ENCODE measurements at regions not wholly inside any gene's neighbourhood (a gene's known extent, or its start where the extent isn't known, plus 50 kb on each side); places are given as distances from the start of the nearest gene placed in this dataset.
"Not testable (repeated sequence)": the region's sequence is repeated elsewhere in the genome, so short reads cannot be mapped to it uniquely, and the experiment has no call there.

GRCh38 chr4:188438391-188438824 is 299.2 kb downstream of the TRIML1 start:
- DNase-seq: peak; percentile 71

DNA sequence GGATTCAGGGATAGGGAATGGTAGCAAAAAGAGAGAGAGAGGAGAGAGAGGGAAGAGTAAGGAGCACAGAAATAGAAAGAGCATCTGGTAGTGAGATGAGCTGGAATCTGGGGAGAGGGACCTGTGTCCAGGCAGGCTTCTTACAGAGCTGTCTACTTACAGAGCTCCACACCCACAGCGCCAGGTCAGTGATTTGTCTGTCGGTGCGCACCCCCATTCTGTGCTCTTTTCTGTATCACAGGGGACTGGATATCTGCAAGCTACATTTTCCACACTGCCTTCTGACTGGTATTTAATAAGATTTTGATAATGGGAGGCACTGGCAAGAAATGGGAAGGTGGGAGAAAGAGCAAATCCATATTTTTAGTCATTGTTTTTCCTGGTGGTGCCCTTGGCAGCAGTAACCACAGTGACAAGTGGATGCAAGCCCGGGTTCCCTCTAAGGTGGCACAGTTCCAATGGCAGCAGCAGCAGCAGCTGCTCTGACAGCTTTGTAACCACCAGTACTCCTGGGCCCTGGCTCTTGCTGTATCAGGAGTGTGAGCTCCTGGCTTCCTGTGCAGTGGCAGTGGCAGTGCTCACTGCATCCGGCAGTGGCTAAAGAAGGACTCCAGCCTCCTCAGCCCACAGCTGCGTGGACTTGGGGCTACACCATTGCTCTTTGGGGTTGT is 300.5 kb downstream of the TRIML1 start:
- DNase-seq: peak; percentile 88

DNA sequence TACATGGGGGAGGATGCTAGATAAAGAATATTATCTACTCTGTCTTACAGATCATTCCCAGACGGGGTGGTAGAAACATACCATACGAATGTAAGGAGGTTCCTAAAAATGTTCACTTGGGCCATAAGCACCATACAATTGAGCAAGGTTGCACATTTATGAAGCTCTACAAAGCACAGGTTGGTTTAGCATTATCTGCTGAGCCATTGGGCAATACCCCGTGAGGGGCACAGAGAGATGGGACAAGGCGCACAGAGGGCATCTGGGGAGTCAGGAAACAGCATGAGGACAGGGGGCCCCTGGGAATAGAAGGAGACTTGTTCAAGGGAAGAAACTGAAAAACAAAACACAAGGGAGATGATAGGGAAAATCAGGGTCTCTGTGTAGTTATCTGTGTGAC is 305.3 kb downstream of the TRIML1 start:
- no peak for DNase-seq

DNA sequence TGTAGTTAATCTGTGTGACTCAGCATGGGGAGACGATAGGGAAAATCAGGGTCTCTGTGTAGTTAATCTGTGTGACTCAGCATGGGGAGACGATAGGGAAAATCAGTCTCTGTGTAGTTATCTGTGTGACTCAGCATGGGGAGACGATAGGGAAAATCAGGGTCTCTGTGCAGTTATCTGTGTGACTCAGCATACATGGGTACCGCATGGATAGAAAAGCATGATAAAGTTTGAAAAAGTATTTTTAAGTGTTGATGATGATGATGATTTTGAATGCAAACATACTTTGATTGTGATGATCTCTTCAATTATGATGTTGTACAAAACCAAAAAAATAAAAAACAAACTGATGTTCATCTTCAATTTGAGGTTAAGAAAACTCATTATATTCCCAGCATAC is 309.8 kb downstream of the TRIML1 start:
- DNase-seq: not testable (repeated sequence)

- DNase-seq: no peak
Observed at GRCh38 chr4:188450571-188450970, 311.3 kb downstream of the TRIML1 start.

- DNase-seq: no peak
Observed at GRCh38 chr4:188452097-188452496, 312.9 kb downstream of the TRIML1 start.

DNA sequence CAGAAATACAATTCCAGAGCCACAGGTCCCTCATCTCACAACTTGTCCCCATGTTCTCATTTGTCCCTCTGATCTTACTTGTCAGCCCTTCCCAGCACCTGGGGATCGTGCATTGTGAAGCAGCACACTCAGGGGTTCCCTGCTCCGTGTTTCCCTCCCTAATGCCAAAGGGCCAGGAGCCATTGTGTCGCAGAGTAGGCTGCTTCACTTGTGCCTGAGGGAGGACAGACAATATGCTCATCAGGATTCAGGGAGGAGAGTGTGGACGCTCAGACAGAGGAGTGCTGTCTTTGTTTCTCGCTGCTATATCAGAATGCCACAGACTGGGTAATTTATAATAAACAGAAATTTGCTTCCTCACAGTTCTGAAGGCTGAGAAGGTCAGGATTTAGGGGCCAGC is 315.3 kb downstream of the TRIML1 start:
- DNase-seq: no peak

GRCh38 chr4:188455062-188455752 is 316.0 kb downstream of the TRIML1 start:
- DNase-seq: no peak

DNA sequence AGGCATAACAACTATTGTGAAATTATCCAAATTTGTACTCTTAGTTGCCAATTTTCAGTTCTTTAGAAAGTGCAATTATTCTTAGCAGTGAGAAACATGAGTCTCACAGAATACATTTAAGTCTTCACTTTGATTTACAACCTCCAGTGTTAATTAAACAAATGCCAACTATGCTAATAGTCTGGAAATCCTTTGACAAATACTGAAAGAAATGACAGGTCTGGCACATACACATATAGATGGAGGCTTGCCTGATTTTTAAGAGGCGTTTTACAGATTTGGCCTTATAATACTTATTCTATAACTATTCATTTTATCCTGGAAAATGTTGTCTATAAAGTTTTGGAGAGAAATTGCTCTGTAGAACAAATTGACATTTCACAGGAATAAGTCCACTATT is 320.1 kb downstream of the TRIML1 start:
- no peak for DNase-seq

DNA sequence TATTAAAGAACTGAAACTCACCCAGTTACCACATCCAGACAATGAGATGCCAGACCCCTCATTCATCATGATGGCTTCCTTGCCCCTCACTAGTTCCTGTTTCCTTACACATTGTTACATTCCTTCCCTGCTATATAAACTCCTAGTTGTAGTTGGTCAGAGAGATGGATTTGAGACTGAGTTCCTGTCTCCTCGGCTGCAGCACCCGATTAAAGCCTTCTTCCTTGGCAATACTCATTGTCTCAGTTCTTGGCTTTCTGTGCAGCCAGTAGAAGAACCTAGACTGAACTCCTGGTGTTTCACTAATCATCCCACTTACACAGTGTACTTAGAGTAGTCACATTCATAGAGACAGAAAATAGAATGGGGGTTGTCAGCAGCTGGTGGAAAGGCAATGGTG is 324.7 kb downstream of the TRIML1 start:
- DNase-seq: no peak

- DNase-seq: peak; percentile 83
Observed at GRCh38 chr4:188466001-188466400, 326.8 kb downstream of the TRIML1 start.

DNA sequence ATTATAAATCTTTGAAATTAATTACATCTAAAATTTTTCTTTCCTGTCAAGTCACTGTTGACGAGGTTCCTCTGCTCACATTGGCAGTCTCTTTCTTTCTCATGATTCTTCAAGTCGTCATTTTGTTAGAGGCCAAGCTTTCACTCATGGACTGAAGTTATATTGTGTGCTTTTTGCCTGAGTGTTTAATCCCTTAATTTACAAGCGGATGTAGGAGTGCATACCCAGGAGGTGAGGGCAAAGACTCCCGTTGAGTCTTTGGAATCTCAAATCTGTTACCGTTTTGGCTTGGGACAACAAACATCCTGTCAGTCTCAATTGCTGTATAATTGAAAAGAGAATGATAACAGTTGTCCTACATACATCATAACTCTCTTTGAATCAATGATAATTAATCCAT is 345.0 kb downstream of the TRIML1 start:
- DNase-seq: no peak

DNA sequence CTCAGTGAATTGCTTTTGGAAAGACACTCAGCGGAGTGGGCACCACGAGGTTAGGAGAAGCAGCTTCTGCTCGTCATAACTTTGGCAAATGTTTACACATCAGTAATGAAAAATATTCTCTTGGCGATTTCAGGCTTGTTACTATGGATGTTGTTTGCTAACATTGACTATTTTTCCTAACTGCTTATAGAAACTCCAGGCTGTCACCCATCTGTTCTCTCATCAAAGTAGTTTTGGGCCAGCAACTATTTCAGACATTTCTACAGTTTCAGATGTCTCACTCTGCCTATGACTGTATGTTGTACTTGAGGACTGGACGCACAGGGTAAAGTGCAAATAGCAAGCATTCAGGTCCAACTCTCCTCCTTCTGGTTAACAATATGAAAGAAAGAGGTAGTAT is 346.7 kb downstream of the TRIML1 start:
- no peak for DNase-seq

DNA sequence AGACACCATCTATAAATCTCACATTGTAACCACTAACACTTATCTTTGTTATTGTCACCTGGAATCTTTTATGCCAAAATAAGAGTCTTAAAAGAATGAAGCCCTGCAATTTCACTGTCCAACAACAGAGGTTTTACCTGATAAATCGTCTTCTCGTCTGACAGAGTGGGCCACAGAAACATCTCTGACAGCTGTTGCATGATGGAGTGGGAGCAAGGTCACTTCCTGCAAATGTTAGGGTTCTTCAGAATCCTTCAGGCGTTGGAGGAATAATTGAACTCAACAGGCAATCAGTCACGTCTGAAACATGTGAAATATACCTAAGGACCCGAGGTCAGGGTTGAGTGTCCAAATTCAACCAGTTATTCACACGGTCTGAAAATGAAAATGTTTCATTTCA is 353.6 kb downstream of the TRIML1 start:
- DNase-seq: no peak

- no peak for DNase-seq
Observed at GRCh38 chr4:188495169-188495568, 355.9 kb downstream of the TRIML1 start.

DNA sequence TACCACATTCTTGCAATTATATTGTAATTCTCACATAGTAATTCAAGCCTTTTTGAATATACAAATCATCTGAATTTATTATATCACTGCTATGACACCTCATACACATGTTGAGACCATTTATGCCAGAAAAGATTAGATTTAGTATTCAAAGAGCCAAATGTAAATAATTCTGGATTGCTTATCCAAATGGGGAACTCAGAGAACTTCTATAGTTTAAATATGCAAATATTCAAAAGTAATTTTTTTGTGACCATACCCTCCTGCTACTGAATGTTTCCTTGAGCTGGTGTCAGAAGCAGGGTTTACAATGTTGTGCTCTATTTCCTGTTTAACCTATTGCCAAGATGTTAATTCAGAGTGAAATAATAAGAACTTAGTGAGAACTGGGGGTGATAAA is 372.2 kb downstream of the TRIML1 start:
- no peak for DNase-seq

DNA sequence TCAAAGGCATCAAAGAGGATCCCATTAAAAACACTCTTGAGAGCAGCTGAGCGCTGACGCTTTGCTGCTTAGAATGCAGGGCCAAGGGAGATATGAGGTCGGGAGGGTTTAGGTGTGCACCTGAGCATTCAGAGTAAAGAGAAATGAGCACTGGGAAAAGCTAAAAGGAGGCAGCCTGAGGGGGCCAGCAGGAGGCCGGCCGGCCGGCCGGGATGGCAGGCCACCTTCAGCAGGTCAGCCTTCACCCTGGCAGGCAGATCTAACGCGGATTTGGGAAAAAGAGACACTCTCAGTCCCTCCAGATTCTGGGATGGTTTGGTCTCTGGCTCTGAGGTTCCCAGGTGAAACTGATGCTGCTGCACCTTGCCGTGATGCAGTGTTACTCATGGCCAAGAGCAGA is 393.5 kb downstream of the TRIML1 start:
- no peak for DNase-seq

DNA sequence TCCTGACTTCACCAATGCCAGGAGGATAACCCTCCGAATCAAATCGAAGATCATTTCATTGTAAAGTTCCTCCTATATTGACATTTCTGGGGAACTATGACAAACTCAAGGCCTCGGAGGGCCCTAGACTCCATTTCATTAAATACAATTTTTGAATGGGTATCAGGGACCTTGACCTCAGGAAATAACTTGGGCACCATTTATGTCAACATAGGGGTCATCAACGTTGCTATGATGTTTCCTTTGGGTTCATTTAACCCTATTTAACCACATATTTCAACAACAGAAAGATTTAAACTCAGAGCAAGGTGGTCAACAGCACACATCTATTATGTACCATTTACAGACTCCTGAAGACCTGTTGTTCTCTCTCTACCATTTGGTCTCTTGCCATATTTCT is 395.1 kb downstream of the TRIML1 start:
- DNase-seq: no peak

DNA sequence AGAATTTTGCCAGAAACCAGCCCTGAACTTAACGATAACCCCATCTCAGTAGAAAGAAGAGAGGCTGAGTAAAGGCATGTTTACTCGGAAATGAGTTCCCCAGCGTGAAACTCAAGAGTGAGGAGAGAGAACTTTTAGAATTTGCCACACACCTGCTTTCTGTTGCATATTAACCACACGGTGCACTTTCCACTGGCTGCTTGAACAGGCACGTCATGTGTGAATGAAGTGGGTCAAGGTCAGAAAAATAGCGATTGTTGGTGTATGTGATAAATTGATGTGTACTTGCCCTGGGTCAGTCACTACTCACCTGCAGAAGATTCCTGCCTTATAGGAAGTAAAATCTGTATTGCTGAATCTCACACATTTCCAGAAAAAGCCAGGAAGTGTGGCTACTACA is 395.7 kb downstream of the TRIML1 start:
- DNase-seq: no peak

- DNase-seq: no peak
Observed at GRCh38 chr4:188536826-188537225, 397.6 kb downstream of the TRIML1 start.

DNA sequence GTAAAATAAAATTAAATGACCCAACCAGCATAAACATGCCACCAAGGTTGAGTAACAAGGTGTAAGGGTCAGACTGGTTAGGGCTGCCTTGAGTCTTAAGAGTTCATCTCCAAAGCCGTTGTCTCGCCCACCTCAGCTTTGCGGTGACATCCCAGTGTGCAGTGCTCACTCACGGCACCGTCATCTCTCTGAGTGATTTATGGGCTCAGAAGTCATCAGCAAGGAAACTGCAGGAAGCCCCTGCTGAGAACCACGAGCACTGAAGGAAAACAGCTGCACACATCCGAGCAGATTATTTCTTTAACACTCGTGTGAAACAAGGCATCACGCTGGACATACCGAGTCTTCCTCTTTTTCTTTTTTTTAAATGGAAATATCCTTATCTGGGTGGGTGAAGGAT is 411.1 kb downstream of the TRIML1 start:
- DNase-seq: no peak

DNA sequence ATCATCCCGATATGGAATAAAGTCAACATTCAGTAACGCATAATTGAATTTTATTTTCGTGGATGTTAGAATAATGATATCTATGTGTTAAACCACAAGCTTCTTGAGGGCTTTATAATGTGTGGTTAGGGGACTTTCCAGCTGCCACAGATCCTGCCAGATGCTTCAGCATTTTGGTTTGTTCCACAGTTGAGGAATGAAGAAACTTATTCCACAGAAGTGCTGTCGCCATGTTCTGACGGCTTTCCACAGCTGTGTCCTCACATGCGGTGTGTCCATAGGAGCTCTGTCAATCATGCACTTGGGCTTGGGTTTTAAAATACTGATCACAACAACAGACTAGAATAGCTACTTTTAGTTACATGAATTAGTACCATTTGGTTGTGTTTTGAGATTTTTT is 411.9 kb downstream of the TRIML1 start:
- DNase-seq: no peak

DNA sequence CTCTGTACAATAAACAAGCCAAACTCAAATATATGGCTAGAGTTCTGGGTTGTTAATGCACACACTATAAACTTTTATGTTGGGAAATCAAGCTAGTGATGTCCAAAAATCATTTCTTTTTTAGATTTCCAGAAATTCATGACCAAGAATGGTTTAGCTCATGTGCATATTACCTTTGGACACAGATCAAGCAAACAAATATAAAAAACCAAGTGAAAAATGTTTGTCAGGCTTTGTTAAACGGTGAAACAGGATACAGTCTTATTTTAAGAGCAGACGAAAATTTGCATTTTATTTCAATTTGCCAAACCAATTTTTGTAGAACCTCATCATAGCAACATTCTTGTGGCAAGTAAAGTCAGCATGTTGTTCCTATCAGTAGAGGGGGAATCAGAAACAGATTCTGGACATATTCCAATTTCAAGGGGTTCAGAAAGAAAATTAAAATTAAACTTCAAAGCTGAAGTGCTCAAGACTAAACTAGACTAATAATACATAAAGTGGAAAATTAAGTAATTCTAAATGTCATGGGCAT is 413.6 kb downstream of the TRIML1 start:
- DNase-seq: no peak

DNA sequence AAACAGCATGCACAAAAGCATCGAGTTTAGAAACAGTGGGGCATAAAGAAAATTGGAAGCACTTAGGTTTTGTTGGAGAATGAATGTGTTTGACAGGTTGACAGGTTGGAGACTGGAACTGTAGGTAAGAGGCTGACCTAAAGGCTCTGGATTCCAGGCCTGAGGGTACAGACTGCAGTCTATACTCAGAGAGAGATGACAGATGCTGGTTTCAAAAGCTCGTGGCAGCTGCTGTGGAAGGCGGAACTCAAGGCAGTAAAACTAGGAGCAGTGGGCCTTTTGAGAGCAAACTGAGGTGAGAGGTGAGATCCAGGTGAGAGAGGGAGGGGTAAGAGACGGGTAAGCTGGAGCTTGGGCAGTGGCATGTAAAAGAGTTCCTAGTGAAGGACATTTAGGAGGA is 415.2 kb downstream of the TRIML1 start:
- no peak for DNase-seq

- no peak for DNase-seq
Observed at GRCh38 chr4:188573104-188573503, 433.9 kb downstream of the TRIML1 start.

All from NCI-H2029 treated with DMSO at 0.1 percent for 48 hours (cell line).